Keratinocyte (primary cell): ENCODE measurements at regions not wholly inside any gene's neighbourhood (a gene's known extent, or its start where the extent isn't known, plus 50 kb on each side); places are given as distances from the start of the nearest gene placed in this dataset.
"Not testable (repeated sequence)": the region's sequence is repeated elsewhere in the genome, so short reads cannot be mapped to it uniquely, and the experiment has no call there.

Experiments
- EZH2 ChIP-seq: IDR thresholded peaks from one replicate; pipeline ENCODE4 v1.6.1; 2012; ENCODE audit warnings: inconsistent platforms, mild to moderate bottlenecking, low read length, moderate library complexity
- TF ChIP-seq, protein P1 (sequence below), 3 experiments: IDR thresholded peaks in 1 of 3; conservative IDR thresholded peaks in 1 of 3; optimal IDR thresholded peaks in 1 of 3; 2 replicates in 2 of 3; 3 replicates in 1 of 3; pipeline versions ENCODE3 to v1.5.1; 2011; ENCODE audit warnings: low read length in 3 of 3, mild to moderate bottlenecking in 3 of 3, moderate library complexity in 2 of 3, control low read depth in 1 of 3, inconsistent platforms in 1 of 3; ENCODE audit not compliant: insufficient read depth in 2 of 3; ENCODE audit errors: extremely low read depth in 1 of 3

DNA sequence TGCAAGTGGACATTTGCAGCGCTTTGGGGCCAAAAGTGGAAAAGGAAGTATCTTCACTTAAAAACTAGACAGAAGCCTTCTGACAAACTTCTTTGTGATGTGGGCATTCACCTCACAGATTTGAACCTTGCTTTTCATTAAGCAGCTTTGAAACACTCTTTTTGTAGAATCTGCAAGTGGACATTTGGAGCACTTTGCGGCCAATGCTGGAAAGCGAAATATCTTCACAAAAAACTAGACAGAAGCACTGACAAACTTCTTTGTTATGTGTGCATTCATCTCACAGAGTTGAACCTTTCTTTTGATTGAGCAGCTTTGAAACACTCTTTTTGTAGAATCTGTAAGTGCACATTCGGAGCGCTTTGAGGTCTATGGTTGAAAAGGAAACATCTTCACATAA, 1365.9 kb upstream of the DEFB115 start:
- TF ChIP-seq, protein P1, sequence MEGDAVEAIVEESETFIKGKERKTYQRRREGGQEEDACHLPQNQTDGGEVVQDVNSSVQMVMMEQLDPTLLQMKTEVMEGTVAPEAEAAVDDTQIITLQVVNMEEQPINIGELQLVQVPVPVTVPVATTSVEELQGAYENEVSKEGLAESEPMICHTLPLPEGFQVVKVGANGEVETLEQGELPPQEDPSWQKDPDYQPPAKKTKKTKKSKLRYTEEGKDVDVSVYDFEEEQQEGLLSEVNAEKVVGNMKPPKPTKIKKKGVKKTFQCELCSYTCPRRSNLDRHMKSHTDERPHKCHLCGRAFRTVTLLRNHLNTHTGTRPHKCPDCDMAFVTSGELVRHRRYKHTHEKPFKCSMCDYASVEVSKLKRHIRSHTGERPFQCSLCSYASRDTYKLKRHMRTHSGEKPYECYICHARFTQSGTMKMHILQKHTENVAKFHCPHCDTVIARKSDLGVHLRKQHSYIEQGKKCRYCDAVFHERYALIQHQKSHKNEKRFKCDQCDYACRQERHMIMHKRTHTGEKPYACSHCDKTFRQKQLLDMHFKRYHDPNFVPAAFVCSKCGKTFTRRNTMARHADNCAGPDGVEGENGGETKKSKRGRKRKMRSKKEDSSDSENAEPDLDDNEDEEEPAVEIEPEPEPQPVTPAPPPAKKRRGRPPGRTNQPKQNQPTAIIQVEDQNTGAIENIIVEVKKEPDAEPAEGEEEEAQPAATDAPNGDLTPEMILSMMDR (optimal IDR thresholded peaks at IDR 0.05 in 1 of 3, IDR thresholded peaks at IDR 0.05 in 1 of 3, conservative IDR thresholded peaks at IDR 0.05 in 1 of 3; ENCODE audit: extremely low read depth in 1 of 3, insufficient read depth in 2 of 3, low read length in 3 of 3) = not testable (repeated sequence)
- not testable (repeated sequence) for TF ChIP-seq EZH2
